Hematopoietic multipotent progenitor cell treated with erythropoietin and hydrocortisone succinate and interleukin-3 and kit ligand, for 17 days (in vitro differentiated cells): ENCODE measurements at regions not wholly inside any gene's neighbourhood (a gene's known extent, or its start where the extent isn't known, plus 50 kb on each side); places are given as distances from the start of the nearest gene placed in this dataset.
"Not testable (repeated sequence)": the region's sequence is repeated elsewhere in the genome, so short reads cannot be mapped to it uniquely, and the experiment has no call there.

ENCODE experiments used
- DNase-seq: peaks from one replicate; pipeline ENCODE4 v3.0.0-alpha.2; 2015; ENCODE audit warnings: low spot score

DNA sequence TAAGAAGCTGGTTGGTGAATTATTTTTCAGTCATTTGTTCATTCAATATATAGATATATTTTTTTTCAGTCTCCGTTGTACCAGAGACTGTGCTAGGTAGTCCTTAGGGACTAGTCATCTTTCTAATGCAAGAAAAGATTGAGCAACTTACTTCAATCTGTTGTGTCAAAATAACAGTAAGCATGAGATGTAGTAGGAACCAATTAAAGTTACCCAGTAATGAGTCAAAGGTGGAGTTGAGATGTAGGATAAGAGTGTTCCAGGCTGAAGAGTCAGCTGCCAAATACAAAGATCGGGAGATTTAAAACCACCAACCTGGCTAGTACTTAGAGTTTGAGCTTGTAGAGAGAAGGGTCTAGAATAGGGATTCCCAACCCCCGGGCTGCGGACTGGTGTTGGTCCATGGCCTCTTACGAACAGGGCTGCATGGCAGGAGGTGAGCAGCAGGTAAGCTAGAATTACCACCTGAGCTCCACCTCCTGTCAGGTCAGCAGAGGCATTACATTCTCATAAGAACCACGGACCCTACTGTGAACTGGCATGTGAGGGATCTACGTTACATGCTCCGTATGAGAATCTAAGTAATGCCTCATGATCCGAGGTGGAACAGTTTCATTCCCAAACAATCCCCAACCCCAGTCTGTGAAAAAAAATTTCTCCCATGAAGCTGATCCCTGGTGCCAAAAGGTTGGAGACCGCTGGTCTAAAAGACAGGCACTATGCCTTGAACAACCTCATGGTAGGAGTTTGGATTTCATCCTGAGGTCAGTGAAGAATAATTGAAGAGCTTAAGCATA lies 1241.5 kb upstream of the WWC1 start:
- no peak for DNase-seq

DNA sequence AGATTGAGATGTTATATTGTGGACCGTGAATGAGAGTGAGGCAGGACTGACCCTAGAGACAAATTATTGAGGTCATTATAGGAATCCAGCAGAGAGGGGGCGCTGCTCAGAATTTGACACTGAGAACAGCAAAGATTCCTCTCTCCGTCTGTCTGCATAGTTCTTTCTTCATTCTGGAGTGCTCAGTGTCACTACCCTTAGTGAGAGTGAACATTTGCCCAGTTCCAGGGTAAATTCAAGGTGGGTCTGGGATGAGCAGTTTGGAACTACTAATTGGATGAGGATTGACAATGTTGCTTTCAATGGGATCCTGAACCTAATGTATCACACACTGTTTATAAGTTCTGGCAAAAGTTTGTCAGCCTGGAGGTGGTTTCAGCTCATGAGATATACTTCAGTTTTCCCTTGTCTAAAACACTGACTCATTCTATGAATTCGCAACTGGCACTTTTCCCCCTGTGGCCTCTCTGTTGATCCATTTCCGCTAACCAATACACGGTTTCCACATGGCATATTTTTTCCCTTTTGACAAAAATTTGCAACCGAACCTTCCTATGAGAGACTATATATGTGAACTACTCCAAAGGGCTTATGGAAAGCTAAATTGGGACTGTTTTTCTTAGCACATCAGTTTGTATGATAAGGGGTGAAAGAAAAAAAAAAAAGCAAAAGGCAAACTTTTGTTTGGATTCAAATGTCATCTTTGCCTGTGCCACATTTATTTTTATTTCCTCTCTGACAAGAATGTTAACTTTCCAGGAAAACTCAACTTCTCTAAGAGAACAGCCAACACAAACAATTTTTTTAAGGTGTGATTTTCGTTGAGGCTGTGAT lies 1240.7 kb upstream of the WWC1 start:
- no peak for DNase-seq

DNA sequence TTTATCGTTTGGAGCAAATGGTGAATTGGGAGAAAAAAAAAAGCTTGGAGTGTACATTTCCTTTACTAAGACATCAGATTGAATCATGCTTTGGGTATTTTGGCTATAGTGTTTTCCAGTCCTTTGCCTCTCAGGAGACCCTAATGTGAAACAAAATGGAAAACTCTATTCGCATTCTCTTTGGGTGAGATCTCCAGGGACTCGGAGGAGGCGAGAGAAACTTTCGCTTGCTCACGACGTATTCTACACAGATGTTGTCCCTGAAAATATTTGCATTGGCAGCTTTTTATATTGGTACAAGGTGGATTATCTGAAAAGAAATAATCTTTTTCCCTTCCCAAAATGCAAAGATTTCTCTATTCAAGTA lies 1240.1 kb upstream of the WWC1 start:
- DNase-seq: no peak

DNA sequence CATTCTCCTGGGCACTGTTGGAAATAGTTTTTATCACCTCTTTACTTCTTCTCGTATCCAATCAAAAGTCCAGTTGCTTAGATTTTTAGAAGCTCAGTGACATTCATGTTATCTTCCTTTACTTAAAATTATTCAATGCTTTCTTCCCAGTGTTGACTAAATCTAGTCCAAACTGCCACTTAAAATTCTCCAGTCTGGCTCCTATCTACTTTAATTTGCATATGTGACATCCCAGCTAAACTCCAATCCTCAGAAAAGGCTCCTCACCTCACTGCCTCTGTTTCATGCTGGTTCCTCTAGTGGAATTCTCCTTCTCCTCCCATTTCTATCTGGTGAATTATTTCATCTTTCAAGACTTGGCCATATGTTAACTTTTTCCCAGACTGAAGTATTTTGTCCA lies 1238.7 kb upstream of the WWC1 start:
- no peak for DNase-seq

DNA sequence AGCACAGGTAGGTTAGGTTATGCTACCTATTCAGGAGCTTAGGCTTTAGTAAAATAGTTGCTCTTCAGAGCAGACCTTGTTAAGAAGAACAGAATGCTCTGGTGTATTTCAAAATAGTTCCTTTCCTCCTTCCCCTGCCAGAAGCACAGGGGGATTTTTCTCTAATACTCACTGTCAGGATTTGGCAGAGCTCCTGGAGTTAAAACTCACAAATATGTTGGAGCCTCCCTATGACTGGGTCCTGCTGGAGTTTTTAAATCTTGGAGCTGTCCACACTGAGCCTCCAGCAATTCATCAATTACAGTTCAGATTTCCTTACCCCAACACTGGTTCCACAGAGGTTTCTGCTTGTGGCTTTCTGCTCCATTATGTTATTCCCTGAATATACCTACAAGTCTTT lies 1233.8 kb upstream of the WWC1 start:
- no peak for DNase-seq

DNA sequence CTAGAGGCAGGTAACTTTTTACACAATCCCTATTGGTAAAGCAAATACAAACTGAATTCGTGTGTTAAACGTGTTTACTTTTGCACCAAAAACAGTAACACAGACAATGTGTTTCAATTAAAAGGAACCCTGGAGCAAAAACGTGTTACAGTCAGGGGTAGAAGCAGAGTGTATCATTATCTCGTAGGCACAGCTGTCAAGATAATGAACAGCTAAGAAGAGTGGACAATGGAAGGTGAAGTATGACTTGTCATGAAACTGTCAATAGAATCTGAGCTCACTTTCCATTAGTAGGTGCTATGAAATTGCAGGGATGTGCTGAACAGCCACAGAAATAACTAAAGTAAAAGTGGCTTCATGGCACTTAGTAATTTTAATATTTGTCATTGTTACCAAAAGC lies 1229.8 kb upstream of the WWC1 start:
- no peak for DNase-seq

DNA sequence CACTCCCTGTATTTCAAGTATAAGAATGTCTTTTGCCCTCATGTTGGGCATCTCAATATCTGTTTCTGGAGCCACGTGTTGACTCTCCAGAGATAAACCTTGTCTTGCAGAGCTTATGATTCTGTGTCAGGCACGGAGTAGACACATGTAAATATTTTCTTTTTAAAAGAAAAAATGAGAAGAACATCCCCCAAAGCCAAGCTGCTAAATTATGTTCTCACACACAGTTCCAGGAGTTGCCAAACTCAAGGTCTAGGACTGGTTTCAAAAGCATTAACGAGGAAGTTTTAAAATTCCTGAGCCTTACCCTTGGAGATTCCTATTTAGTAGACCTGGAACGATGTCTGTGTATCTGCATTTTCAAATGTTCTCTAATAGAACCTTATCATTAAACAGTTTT lies 1228.3 kb upstream of the WWC1 start:
- DNase-seq: no peak

DNA sequence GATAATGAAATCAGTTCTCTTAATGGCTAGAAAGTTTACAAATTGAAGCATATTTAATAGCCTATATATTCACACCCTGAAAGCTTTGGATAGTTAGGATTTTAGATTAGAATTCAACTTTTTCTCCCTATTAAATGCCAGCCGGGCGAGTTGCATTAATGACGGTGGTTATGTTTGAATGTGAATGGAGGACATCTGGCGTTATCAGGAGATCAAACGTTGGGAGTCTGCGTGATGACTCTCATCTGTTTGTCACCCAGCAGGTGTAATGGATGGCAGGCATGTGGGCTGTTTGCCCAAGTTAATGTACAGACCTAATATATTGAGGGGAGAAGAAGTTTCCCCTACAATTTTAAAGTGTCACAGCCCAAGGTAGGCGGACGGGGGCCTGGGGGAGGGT lies 1227.7 kb upstream of the WWC1 start:
- DNase-seq: no peak

DNA sequence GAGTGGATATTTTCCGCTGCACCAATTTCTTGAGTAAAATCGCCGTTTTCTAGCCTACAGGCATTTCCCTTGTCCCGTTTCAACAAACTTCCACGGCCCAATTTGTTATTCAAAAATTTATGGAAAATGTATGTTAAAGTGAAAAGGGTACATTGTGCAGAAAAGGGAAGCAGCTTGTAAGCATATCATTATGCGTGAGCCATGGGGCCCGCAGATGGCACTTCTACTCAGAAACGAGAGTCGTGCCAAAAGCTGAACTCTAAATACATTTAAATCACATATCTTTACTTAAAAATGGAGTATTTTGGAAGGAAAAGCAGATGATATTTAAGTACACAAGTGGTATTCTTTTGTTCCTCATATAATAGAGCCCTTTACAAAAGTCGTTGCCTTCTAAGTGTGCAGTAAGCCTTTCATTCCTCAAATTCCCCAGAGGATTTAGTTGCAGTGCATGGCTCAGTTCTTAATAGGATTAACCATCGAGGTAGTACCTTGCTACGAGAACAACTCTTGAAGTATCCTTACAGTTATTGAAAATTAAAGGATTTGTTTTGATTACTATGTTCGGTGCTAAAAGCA lies 1227.2 kb upstream of the WWC1 start:
- DNase-seq: no peak

DNA sequence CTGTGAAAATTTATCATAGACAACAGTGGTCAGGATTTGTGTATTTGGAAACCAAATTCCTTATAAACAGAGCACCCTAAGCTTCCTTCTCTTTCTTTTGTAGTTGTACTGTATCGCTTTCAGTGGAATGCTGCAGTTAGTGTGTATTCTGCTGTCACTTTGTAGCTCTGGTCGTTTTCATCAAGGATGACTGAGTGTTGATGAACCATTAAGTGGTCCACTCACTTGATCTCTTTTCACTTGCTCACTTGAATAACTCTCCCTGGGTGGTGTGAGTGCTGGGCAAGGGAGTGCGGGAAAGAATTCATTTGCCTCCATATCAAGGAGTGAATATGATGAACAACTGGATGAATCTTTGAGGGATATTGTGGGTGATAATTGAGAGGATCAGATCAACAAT lies 1225.7 kb upstream of the WWC1 start:
- DNase-seq: no peak

DNA sequence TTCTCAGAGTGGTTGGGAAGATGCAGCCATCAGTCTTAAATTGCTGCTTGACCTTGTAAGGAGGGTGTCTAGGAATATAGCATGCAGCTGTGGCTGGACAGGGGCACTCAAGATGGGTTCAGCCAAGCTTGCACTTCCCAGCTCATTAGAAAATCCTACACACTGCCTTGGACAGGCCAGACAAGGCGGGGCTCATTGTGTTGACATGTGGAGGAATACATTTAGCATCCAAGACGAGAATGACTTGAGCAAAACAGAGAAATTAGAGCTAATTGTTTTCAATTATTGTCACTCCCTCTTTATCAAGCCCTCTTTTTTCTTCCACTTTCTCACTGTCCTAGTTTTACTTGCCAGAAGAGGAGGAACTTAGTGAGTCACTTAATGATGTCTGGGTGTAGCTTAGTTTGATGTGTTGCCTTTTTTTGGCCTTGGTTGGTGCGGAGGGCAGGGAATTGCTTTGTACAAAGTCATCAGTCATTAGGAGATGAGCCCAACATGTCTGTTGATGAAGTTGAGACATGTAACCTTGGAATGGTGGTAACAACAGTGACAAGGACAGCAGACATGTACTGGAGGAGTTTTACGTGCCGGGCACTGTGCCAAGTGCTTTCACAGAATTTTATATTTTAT lies 1219.3 kb upstream of the WWC1 start:
- no peak for DNase-seq

DNA sequence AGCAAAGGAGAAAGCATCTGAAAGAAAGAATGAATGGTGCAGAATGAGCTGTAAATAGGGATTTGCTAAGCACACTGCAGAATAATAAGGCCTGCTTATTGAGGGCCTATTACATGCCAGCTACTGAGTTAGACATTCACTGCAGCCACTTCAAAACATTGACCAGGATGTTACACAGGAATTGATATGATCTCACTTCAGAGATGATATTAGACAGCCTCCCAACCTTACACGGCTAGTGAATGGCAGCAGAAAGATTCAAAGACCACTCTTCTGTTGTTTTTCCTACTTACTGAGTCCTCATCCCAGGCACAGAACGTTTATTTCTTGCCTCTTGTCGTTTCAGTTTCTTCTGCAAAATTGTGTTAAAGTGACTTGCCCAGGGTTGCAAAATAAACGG lies 1209.9 kb upstream of the WWC1 start:
- no peak for DNase-seq

DNA sequence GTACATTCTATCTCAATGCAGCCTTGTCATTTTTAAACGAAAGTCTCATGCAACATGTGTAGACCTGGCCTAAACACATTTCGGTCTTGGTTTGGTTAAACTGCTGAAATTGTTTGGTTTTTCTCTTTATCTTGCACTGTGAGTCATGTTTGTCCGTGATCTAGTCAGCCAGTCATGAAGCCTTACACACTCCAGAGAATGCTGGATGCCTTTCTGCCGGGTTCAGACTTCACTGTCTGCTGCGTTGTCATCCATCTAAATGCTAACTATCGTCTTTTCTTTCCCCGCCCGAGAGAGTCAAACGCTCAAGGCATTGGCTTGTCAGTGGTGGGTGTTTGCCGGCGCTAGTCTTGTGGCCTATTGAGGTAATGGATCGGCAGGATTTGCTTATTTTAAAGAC lies 1194.6 kb upstream of the WWC1 start:
- DNase-seq: no peak

DNA sequence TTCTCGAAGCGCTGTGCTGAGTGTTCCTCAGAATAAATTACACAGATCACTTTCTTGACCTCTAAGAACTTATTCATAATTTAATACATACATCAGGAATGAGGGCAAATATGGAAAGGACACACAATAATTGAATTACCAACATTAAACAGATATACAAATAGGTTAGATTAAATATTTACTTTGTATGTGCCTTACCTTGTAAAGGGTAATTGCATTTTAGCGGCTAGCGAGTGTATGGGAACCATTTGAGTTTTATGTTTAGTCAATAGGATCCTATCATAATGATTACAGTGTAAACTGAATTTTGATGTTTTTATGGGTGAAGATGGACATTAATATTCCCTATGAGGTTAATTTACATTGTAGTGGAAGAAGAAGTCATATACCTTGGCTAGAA lies 1187.1 kb upstream of the WWC1 start:
- DNase-seq: no peak

DNA sequence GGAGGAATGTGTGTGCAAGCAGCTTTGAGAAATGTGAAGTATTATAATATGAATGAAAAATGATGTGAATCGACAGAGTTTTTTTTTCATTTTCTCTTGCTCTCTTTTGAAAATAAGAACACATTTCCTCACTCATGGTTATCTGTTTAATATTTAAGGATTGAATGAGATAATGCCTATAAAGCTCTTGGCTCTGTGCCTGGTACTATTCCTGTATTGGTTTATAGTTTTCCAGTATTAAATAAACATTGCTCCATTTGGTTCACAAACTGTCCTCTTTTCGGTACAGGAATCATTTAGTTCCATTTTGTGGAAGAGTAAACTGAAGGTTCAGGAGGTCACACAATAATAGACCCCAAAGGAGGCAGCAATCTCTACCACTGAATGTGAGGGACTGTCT lies 1185.5 kb upstream of the WWC1 start:
- no peak for DNase-seq

DNA sequence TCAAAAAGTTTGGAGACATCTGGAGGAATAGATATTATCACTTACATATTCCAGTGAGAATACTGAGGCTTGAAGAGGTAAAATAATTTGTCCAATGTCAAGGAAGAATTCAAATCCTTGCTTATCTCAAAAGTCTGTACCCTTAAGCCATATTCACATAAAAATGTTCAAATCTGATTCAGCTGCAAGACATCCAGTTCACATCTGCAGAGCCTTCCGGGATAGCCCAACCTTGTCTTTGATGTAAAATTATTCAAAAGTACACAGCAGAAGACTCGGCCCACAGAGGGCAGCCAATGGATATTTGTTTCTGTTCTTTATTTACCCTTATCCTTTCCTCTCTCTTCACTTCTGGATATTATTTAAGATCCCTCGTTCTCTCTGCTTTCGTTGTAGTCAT lies 1183.8 kb upstream of the WWC1 start:
- DNase-seq: no peak

DNA sequence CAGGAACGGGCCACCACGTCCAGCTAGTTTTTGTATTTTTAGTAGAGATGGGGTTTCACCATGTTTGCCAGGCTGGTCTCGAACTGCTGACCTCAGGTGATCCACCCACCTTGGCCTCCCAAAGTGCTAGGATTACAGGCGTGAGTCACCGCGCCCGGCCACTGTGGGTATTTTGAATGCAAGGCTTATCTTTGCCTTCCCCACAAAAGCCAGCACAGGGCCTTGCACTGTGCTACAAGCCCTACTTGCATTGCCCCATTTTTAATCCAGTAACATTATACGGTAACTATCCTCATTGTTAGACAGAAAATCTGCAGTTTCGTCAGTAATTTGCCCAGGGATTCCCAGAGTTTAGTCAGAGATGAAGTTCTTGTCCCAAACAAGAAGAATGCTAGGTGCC lies 1183.2 kb upstream of the WWC1 start:
- not testable (repeated sequence) for DNase-seq

DNA sequence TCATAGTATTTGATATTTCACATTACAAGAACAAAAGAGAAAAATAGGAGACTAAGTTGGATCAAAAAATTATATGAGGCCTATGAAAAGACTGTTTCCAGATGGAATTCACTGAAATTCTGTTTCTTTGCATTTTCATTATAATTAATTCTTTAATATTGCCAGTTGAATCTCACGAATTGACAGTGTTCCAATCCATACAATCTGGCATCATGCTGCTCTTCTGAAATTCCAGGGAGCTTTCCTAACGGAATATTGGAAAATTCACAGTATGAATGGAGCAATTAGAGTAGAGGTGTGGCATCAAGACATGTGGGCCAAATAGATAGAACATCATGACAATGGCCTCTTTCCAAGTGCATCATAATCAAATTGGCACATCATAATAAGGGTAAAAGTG lies 1178.9 kb upstream of the WWC1 start:
- DNase-seq: no peak

DNA sequence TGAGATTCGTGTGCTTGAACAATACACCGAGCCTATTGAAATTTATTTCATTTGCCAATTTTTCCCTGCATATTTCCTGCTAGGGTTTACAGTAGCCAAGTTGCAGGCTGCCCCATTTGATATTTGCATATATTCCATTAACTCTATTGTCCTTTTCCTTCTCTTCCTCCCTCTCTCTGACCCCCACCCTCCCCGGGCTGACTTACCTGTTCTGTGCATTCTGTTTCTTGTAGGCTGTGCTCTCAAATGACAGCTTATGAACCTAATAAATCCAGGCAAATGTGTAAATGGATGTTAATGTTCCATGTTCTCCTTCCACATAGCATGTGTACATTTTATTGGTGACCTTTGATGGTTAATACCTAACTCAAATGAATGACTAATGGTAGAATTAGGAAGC lies 1169.2 kb upstream of the WWC1 start:
- DNase-seq: no peak

DNA sequence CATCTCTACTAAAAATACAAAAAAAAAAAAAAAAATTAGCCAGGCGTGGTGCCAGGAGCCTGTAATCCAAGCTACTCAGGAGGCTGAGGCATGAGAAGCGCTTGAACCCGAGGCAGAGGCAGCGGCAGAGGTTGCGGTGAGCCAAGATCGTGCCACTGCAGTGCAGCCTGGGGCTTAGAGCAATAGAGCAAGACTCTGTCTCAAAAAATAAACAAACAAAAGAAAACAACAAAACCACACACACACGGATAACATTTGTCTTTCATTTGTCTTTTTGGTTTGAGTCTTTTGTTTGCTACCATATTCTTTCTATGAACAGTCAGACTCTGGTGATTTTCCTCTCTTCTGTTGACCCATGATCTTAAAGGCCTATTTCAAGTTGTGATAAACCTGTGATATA lies 1168.3 kb upstream of the WWC1 start:
- DNase-seq: no peak

DNA sequence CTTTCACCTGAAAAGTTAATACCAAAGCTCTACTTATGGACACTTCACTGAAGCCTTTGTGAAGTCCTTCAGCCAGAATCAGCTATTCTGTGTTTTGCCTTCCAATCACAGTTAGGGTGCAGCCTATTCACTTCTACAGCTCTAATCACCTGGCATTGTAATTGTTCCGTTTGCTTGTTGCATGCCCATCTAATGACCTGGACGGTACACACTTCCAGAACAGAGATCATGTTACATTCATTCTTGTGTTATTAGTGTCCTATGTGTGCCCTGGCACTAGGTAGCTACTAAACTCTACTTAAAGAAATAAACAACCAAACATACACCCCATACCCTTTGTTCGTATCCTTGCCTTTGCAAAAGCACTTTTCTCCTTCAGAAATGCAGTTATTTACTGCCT lies 1162.9 kb upstream of the WWC1 start:
- DNase-seq: no peak

DNA sequence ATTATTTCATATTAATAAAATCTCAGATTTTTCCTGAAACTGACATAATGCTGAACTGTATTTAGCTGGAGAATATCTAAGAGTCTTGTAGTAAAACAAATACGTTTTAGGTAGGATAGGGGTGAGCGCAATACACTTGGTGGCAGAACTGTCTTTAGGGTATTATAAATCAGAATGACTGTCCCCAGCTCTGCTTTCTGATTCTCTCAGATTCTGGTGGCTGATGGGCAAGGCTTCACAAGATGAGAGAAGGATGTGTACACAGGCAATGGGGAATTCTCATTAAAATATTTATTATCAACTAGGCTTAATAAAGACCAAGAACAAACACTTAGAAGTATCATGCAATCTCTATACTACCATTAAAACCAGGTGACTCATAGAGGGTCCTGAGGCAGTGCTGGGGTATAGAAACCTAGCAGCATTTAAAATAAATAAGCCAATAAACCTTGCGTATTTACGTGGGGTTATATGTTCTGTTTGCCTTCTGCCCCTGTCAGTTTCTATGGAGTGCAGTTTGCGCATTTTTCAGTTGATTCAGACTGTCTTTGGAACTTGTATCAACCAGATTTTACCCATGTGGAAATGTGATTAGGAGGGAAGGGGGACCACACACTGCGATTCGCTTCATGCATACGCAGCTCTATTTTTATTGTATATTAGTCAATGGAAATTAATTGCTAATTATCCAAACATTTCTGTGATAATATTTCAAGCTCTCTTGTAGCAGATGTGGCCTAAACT lies 1150.7 kb upstream of the WWC1 start:
- DNase-seq: no peak
